Endothelial cell of umbilical vein (primary cell): ENCODE measurements at regions not wholly inside any gene's neighbourhood (a gene's known extent, or its start where the extent isn't known, plus 50 kb on each side); places are given as distances from the start of the nearest gene placed in this dataset.

Source experiments
- BruUV-seq: library from RNA; stranded (reverse); fragments of 400-500 nt; replicated peaks from 2 replicates; lab custom pipeline; 2021; lab: Mats Ljungman, UMichigan
- CTCF ChIA-PET: fragments of 300-600, 350-600 bp; sonication (Branson Sonifier 250); formaldehyde crosslinking; loops from one replicate; lab custom pipeline; 2021; ENCODE audit warnings: antibody characterized with exemption, inconsistent platforms; lab: Charles Lee
- POLR2A ChIA-PET: fragments of 300-600, 350-600 bp; sonication (Branson Sonifier 250); formaldehyde crosslinking; loops from one replicate; lab custom pipeline; 2021; ENCODE audit warnings: antibody characterized with exemption, inconsistent platforms; lab: Charles Lee
- DNase-seq: peaks from one replicate; pipeline ENCODE4 v3.0.0-alpha.2; 2011; ENCODE audit warnings: low read depth, low spot score
- FAIRE-seq: peaks from 2 replicates; lab custom pipeline; 2011; peaks lifted over from hg19 to GRCh38; lab: Jason Lieb, UNC
- H2AFZ ChIP-seq: 2 replicates; pipeline ENCODE4 v1.6.0; 2012; ENCODE audit warnings: low read depth, low read length, control low read depth, inconsistent platforms
- H3K27ac ChIP-seq: 2 replicates; pipeline ENCODE4 v1.5.1; 2011; ENCODE audit warnings: low read depth, mild to moderate bottlenecking, control low read depth, low read length, moderate library complexity; ENCODE audit not compliant: insufficient read depth
- H3K27me3 ChIP-seq, 2 experiments: 2 replicates each; pipeline versions ENCODE4 v1.6.0 to v1.6.1; 2011; ENCODE audit warnings: low read length in 2 of 2, mixed read lengths in 1 of 2; ENCODE audit not compliant: control insufficient read depth in 2 of 2, insufficient read depth in 2 of 2
- H3K36me3 ChIP-seq, 2 experiments: 2 replicates in 1 of 2; 3 replicates in 1 of 2; pipeline ENCODE4 v1.5.1; 2011; ENCODE audit warnings: low read length in 2 of 2, mild to moderate bottlenecking in 1 of 2, moderate library complexity in 1 of 2; ENCODE audit not compliant: control insufficient read depth in 2 of 2, insufficient read depth in 2 of 2; ENCODE audit errors: extremely low read depth in 1 of 2
- H3K4me1 ChIP-seq: 3 replicates; pipeline ENCODE4 v1.5.1; 2011; ENCODE audit warnings: mild to moderate bottlenecking, low read length; ENCODE audit not compliant: control insufficient read depth, insufficient read depth; ENCODE audit errors: extremely low read depth
- H3K4me2 ChIP-seq: 2 replicates; pipeline ENCODE4 v1.6.1; 2011; ENCODE audit warnings: low read length, control low read depth, mixed read lengths; ENCODE audit not compliant: insufficient read depth
- H3K4me3 ChIP-seq, 3 experiments: fragments of 200-600 bp in 1 of 3; sonication (generic), shearing (Covaris generic) in 1 of 3; replicated peaks in 1 of 3; 2 replicates each; pipeline ENCODE4 v1.5.1; 2011 to 2016; ENCODE audit warnings: control low read depth in 3 of 3, low read length in 3 of 3, mild to moderate bottlenecking in 2 of 3, inconsistent platforms in 1 of 3, low read depth in 1 of 3, moderate library complexity in 1 of 3; ENCODE audit not compliant: insufficient read depth in 1 of 3
- H3K79me2 ChIP-seq: 2 replicates; pipeline ENCODE4 v1.6.0; 2012; ENCODE audit warnings: low read length, inconsistent platforms; ENCODE audit not compliant: control insufficient read depth, insufficient read depth
- H3K9ac ChIP-seq: replicated peaks from 2 replicates; pipeline ENCODE3; 2011; ENCODE audit warnings: low read length, control low read depth; ENCODE audit not compliant: insufficient read depth; ENCODE audit errors: extremely low read depth
- H3K9me1 ChIP-seq: replicated peaks from 3 replicates; pipeline ENCODE4 v1.6.0; 2011; ENCODE audit warnings: mild to moderate bottlenecking, low read length; ENCODE audit not compliant: control insufficient read depth, insufficient read depth; ENCODE audit errors: extremely low read depth
- H3K9me3 ChIP-seq: replicated peaks from 2 replicates; pipeline ENCODE4 v1.5.1; 2012; ENCODE audit warnings: low read length, inconsistent platforms; ENCODE audit not compliant: control insufficient read depth, insufficient read depth
- H4K20me1 ChIP-seq: replicated peaks from 2 replicates; pipeline ENCODE3; 2011; ENCODE audit warnings: mild to moderate bottlenecking, low read length; ENCODE audit not compliant: control insufficient read depth, insufficient read depth; ENCODE audit errors: extremely low read depth
- CTCF ChIP-seq, 2 donors: IDR thresholded peaks; 1 replicate in 1 of 2; 2 replicates in 1 of 2; pipeline ENCODE4 v1.5.1; 2011; ENCODE audit warnings: low read length in 2 of 2, mild to moderate bottlenecking in 2 of 2, moderate library complexity in 2 of 2, control low read depth in 1 of 2, inconsistent platforms in 1 of 2, low read depth in 1 of 2; ENCODE audit not compliant: insufficient read depth in 1 of 2; ENCODE audit errors: extremely low read depth in 1 of 2
- EZH2 ChIP-seq: IDR thresholded peaks from 2 replicates; pipeline ENCODE4 v1.6.1; 2012; ENCODE audit warnings: borderline replicate concordance, low read depth, mild to moderate bottlenecking, moderate library complexity, low read length, inconsistent platforms; ENCODE audit not compliant: severe bottlenecking
- FOS ChIP-seq: IDR thresholded peaks from 2 replicates; pipeline ENCODE4 v1.6.1; 2011; ENCODE audit warnings: mild to moderate bottlenecking, low read length, moderate library complexity, borderline replicate concordance; ENCODE audit not compliant: insufficient read depth
- GATA2 ChIP-seq: IDR thresholded peaks from 2 replicates; pipeline ENCODE4 v1.7.0; 2011; ENCODE audit warnings: low read depth, mild to moderate bottlenecking, moderate library complexity, mixed read lengths, low read length; ENCODE audit not compliant: insufficient read length, insufficient read depth
- JUN ChIP-seq: IDR thresholded peaks from 2 replicates; pipeline ENCODE4 v1.6.1; 2011; ENCODE audit warnings: borderline replicate concordance, low read depth; ENCODE audit not compliant: insufficient read length, insufficient read depth
- MAX ChIP-seq: IDR thresholded peaks from 2 replicates; pipeline ENCODE4 v1.6.1; 2011; ENCODE audit not compliant: insufficient read depth, insufficient read length
- MYC ChIP-seq: IDR thresholded peaks from one replicate; pipeline ENCODE4 v1.6.1; 2011; ENCODE audit warnings: mild to moderate bottlenecking, low read depth, low read length
- POLR2A ChIP-seq: IDR thresholded peaks from 2 replicates; pipeline ENCODE4 v1.6.1; 2012; ENCODE audit warnings: low read depth, mild to moderate bottlenecking, control low read depth, low read length
- POLR2AphosphoS5 ChIP-seq: IDR thresholded peaks from 2 replicates; pipeline ENCODE4 v1.6.1; 2012; ENCODE audit warnings: low read depth, mild to moderate bottlenecking, control low read depth, low read length, moderate library complexity; ENCODE audit not compliant: insufficient read depth
- dilution Hi-C: fragments of 300-500 bp; cut with MboI; formaldehyde crosslinking; loops from one replicate; pipeline ENCODE4 v1.15.0; 2019; ENCODE audit warnings: low sequenced_read_pairs; ENCODE audit not compliant: extremely low pct_ligation_motif_present
- intact Hi-C: fragments of 100-400 bp; cut with micrococcal nuclease; formaldehyde crosslinking; loops from one replicate; pipeline ENCODE4 v1.10.0; 2022

GRCh38 chr2:234771980-234772732, 179.7 kb upstream of the SH3BP4 start:
- CTCF ChIA-PET, result interaction anchor here (1.0 kb wide), 1 partner anchor 345 kb away, joined by 3 read pairs; no protein-coding TSS in a partner anchor
- Histone ChIP-seq H3K9me3 (no peaks in the 10 kb centered on the region), H3K4me2 (no peak overlapping the region), H3K4me3 (no peak overlapping the region), H3K36me3 (no peaks in the 10 kb centered on the region), H3K79me2 (no peaks in the 10 kb centered on the region), H3K27me3 (peaks cover 0 to 5% of the 10 kb centered on the region in 2 experiments), H3K27ac (no peak overlapping the region), H3K9ac (no peak overlapping the region), H3K4me1 (no peaks in the 10 kb centered on the region), H2AFZ (no peak overlapping the region), H4K20me1 (no peaks in the 10 kb centered on the region), H3K9me1 (no peaks in the 10 kb centered on the region)
- TF ChIP-seq GATA2 (no peak), EZH2 (no peak), JUN (no peak), POLR2AphosphoS5 (no peak), POLR2A (no peak), FOS (no peak), MYC (no peak), CTCF (IDR thresholded peaks at IDR 0.05; ENCODE audit: extremely low read depth in 1 of 2, insufficient read depth in 1 of 2, low read depth in 1 of 2, low read length in 2 of 2) (no peak), MAX (no peak)
- dilution Hi-C loops, result no loop called here
- no TSS peak for BruUV-seq
- POLR2A ChIA-PET, result no interaction called here
- no peak for DNase-seq
- no peak for FAIRE-seq
- intact Hi-C loops, result no loop called here
